Endodermal cell (in vitro differentiated cells): ENCODE measurements at regions not wholly inside any gene's neighbourhood (a gene's known extent, or its start where the extent isn't known, plus 50 kb on each side); places are given as distances from the start of the nearest gene placed in this dataset.

ENCODE experiments used
- DNase-seq: peaks from one replicate; pipeline ENCODE4 v3.0.0-alpha.2; 2017
- H3K27ac ChIP-seq: 2 replicates; pipeline ENCODE4 v1.5.1; 2013; ENCODE audit warnings: mild to moderate bottlenecking, low read depth, low read length, moderate library complexity
- H3K27me3 ChIP-seq: 2 replicates; pipeline ENCODE4 v1.6.1; 2013; ENCODE audit warnings: mild to moderate bottlenecking, low read length, moderate library complexity; ENCODE audit not compliant: insufficient read depth, control insufficient read depth, poor library complexity, severe bottlenecking
- H3K36me3 ChIP-seq: 2 replicates; pipeline ENCODE4 v1.7.0; 2013; ENCODE audit warnings: mild to moderate bottlenecking, low read length, moderate library complexity; ENCODE audit not compliant: control insufficient read depth, insufficient read depth
- H3K4me1 ChIP-seq: one replicate; pipeline ENCODE4 v1.7.0; 2013; ENCODE audit warnings: low read length; ENCODE audit not compliant: control insufficient read depth, insufficient read depth
- H3K4me3 ChIP-seq: 2 replicates; pipeline ENCODE4 v1.5.1; 2013; ENCODE audit warnings: mild to moderate bottlenecking, low read length, moderate library complexity
- H3K9ac ChIP-seq: 2 replicates; pipeline ENCODE4 v1.6.1; 2013; ENCODE audit warnings: mild to moderate bottlenecking, low read length, moderate library complexity; ENCODE audit not compliant: poor library complexity, severe bottlenecking; ENCODE audit errors: extremely low read depth
- H3K9me3 ChIP-seq: 2 replicates; pipeline ENCODE4 v1.6.1; 2013; ENCODE audit warnings: mild to moderate bottlenecking, low read length, moderate library complexity; ENCODE audit not compliant: control insufficient read depth
- H3K27ac Mint-ChIP-seq: 2 replicates; pipeline ENCODE4 v1.8.0; 2020; ENCODE audit warnings: mixed read lengths
- H3K27me3 Mint-ChIP-seq: 2 replicates; pipeline ENCODE4 v1.8.0; 2021; ENCODE audit warnings: mild to moderate bottlenecking, mixed read lengths; ENCODE audit not compliant: insufficient read depth
- H3K36me3 Mint-ChIP-seq: 2 replicates; pipeline ENCODE4 v1.8.0; 2020; ENCODE audit warnings: low read depth, mixed read lengths
- H3K4me1 Mint-ChIP-seq: 2 replicates; pipeline ENCODE4 v1.8.0; 2020; ENCODE audit warnings: mixed read lengths
- H3K4me3 Mint-ChIP-seq: 2 replicates; pipeline ENCODE4 v1.8.0; 2020; ENCODE audit warnings: mild to moderate bottlenecking, moderate library complexity, mixed read lengths
- H3K9me3 Mint-ChIP-seq: 2 replicates; pipeline ENCODE4 v1.8.0; 2020; ENCODE audit warnings: mild to moderate bottlenecking, mixed read lengths
- CTCF ChIP-seq: fragments of 200-600 bp; sonication (generic); conservative IDR thresholded peaks from 2 replicates; pipeline ENCODE4 v1.5.0; 2021; ENCODE audit warnings: antibody characterized with exemption, mild to moderate bottlenecking
- WGBS, 2 experiments: methylation state at CpG; one replicate each; pipeline versions ENCODE4 v1.1.5 to v1.1.7; 2013; ENCODE audit warnings: missing lambda C conversion rate in 2 of 2, mixed read lengths in 1 of 2; ENCODE audit not compliant: insufficient coverage in 1 of 2, insufficient read length in 1 of 2; 5-methylcytosine and 5-hydroxymethylcytosine counted together

GRCh38 chr9:21615018-21615417, 132.9 kb upstream of the IFNE start:
- no CpG with 5 or more reads among the region's 1 CpG for WGBS, 2 experiments
- no peak overlapping the region for H3K4me3 Mint-ChIP-seq
- DNase-seq: no peak
- Histone ChIP-seq H3K27ac (no peak overlapping the region), H3K27me3 (no peaks in the 10 kb centered on the region), H3K9ac (no peak overlapping the region), H3K4me1 (peaks cover 5% of the 10 kb centered on the region), H3K4me3 (peak overlapping the region; percentile 17), H3K36me3 (no peaks in the 10 kb centered on the region), H3K9me3 (no peaks in the 10 kb centered on the region)
- H3K27me3 Mint-ChIP-seq: no peaks in the 10 kb centered on the region
- no peaks in the 10 kb centered on the region for H3K9me3 Mint-ChIP-seq
- H3K4me1 Mint-ChIP-seq: peaks cover 14% of the 10 kb centered on the region
- TF ChIP-seq CTCF: no peak
- no peaks in the 10 kb centered on the region for H3K36me3 Mint-ChIP-seq
- H3K27ac Mint-ChIP-seq: no peak overlapping the region

GRCh38 chr9:21615446-21615845, 133.3 kb upstream of the IFNE start:
- Mint-ChIP-seq H3K4me3 (no peak overlapping the region), H3K4me1 (peaks cover 14% of the 10 kb centered on the region), H3K9me3 (no peaks in the 10 kb centered on the region), H3K27me3 (no peaks in the 10 kb centered on the region), H3K36me3 (no peaks in the 10 kb centered on the region), H3K27ac (peak overlapping the region; percentile 69)
- WGBS, 2 experiments: 74% methylated on average over 4 of the region's 4 CpGs; no CpG with 5 or more reads in 1 of the 2 experiments
- Histone ChIP-seq H3K9me3 (no peaks in the 10 kb centered on the region), H3K36me3 (no peaks in the 10 kb centered on the region), H3K9ac (no peak overlapping the region), H3K4me3 (peak overlapping the region; percentile 17), H3K27ac (no peak overlapping the region), H3K27me3 (no peaks in the 10 kb centered on the region), H3K4me1 (peaks cover 5% of the 10 kb centered on the region)
- TF ChIP-seq CTCF: no peak
- DNase-seq: no peak

- Histone ChIP-seq H3K9ac (no peak overlapping the region), H3K27me3 (no peaks in the 10 kb centered on the region), H3K4me1 (peaks cover 5% of the 10 kb centered on the region), H3K36me3 (no peaks in the 10 kb centered on the region), H3K4me3 (no peak overlapping the region), H3K27ac (no peak overlapping the region), H3K9me3 (no peaks in the 10 kb centered on the region)
- no peak for DNase-seq
- TF ChIP-seq CTCF: no peak
- no peak overlapping the region for H3K4me3 Mint-ChIP-seq
- 78 to 88% methylated on average over 3 to 6 of the region's 6 CpGs for WGBS, 2 experiments
- peak overlapping the region; percentile 37 for H3K27ac Mint-ChIP-seq
- H3K27me3 Mint-ChIP-seq: no peaks in the 10 kb centered on the region
- peaks cover 14% of the 10 kb centered on the region for H3K4me1 Mint-ChIP-seq
- H3K36me3 Mint-ChIP-seq: no peaks in the 10 kb centered on the region
- H3K9me3 Mint-ChIP-seq: no peaks in the 10 kb centered on the region
Observed at GRCh38 chr9:21616082-21616778, 134.1 kb upstream of the IFNE start.
